Left ventricle myocardium inferior (tissue), 1 donor: ENCODE measurements at regions not wholly inside any gene's neighbourhood (a gene's known extent, or its start where the extent isn't known, plus 50 kb on each side); places are given as distances from the start of the nearest gene placed in this dataset.

Experiments used
- DNase-seq: peaks from one replicate; pipeline ENCODE4 v3.0.0-alpha.2; 2020
- H3K27ac ChIP-seq: fragments of 200-600 bp; replicated peaks from 2 replicates; pipeline ENCODE4 v1.8.0; 2021
- H3K27me3 ChIP-seq: fragments of 200-600 bp; 2 replicates; pipeline ENCODE4 v1.8.0; 2021; ENCODE audit warnings: low read depth
- H3K36me3 ChIP-seq: fragments of 200-600 bp; 2 replicates; pipeline ENCODE4 v1.8.0; 2021
- H3K4me1 ChIP-seq: fragments of 200-600 bp; 2 replicates; pipeline ENCODE4 v1.8.0; 2021
- H3K4me3 ChIP-seq: fragments of 200-600 bp; 2 replicates; pipeline ENCODE4 v1.8.0; 2021; ENCODE audit warnings: mild to moderate bottlenecking, moderate library complexity
- H3K9me3 ChIP-seq: fragments of 200-600 bp; replicated peaks from 2 replicates; pipeline ENCODE4 v1.8.0; 2021
- CTCF ChIP-seq: fragments of 200-600 bp; IDR thresholded peaks from 2 replicates; pipeline ENCODE4 v1.8.0; 2021; ENCODE audit warnings: antibody characterized with exemption, mild to moderate bottlenecking, borderline replicate concordance
- intact Hi-C: fragments of 100-400 bp; cut with micrococcal nuclease; formaldehyde crosslinking; loops from one replicate; pipeline ENCODE4 v1.11.0; 2022
- donor health status: DM: no; HTN: yes; CAD: no; lungs with severe emphysema.

- H3K9me3 ChIP-seq: peaks cover 48% of the 10 kb centered on the region
- no peaks in the 10 kb centered on the region for H3K36me3 ChIP-seq
- intact Hi-C loops: no loop called here
- no peaks in the 10 kb centered on the region for H3K27me3 ChIP-seq
- DNase-seq: no peak
- H3K4me1 ChIP-seq: no peaks in the 10 kb centered on the region
- H3K4me3 ChIP-seq: no peak overlapping the region
- no peak for TF ChIP-seq CTCF
- no peak overlapping the region for H3K27ac ChIP-seq
Observed at GRCh38 chr14:98877065-98877464, 394.9 kb downstream of the BCL11B start.

- no peak overlapping the region for H3K27ac ChIP-seq
- DNase-seq: no peak
- H3K4me3 ChIP-seq: no peak overlapping the region
- no peak for TF ChIP-seq CTCF
- H3K4me1 ChIP-seq: no peaks in the 10 kb centered on the region
- intact Hi-C loops: no loop called here
- H3K27me3 ChIP-seq: no peaks in the 10 kb centered on the region
- H3K36me3 ChIP-seq: no peaks in the 10 kb centered on the region
- H3K9me3 ChIP-seq: peaks cover 48% of the 10 kb centered on the region
Observed at GRCh38 chr14:98878282-98878681, 393.7 kb downstream of the BCL11B start.

- no peaks in the 10 kb centered on the region for H3K4me1 ChIP-seq
- no peak overlapping the region for H3K4me3 ChIP-seq
- peaks cover 10% of the 10 kb centered on the region for H3K9me3 ChIP-seq
- DNase-seq: no peak
- no peaks in the 10 kb centered on the region for H3K36me3 ChIP-seq
- no peak overlapping the region for H3K27ac ChIP-seq
- TF ChIP-seq CTCF: no peak
- H3K27me3 ChIP-seq: peaks cover 38% of the 10 kb centered on the region
- intact Hi-C loops: no loop called here
Observed at GRCh38 chr14:98886982-98887381, 385.0 kb downstream of the BCL11B start.

GRCh38 chr14:98888281-98888680 is 383.7 kb downstream of the BCL11B start:
- no peaks in the 10 kb centered on the region for H3K36me3 ChIP-seq

GRCh38 chr14:98888927-98889835 is 382.8 kb downstream of the BCL11B start:
- H3K27ac ChIP-seq: no peak overlapping the region
- DNase-seq: no peak
- peaks cover 8% of the 10 kb centered on the region for H3K9me3 ChIP-seq
- H3K4me3 ChIP-seq: no peak overlapping the region
- H3K27me3 ChIP-seq: peaks cover 51% of the 10 kb centered on the region
- intact Hi-C loops: no loop called here
- no peaks in the 10 kb centered on the region for H3K36me3 ChIP-seq
- no peaks in the 10 kb centered on the region for H3K4me1 ChIP-seq
- no peak for TF ChIP-seq CTCF

More at GRCh38 chr14:98888281-98888680, 383.7 kb downstream of the BCL11B start:
- TF ChIP-seq CTCF: no peak
- peaks cover 51% of the 10 kb centered on the region for H3K27me3 ChIP-seq
- intact Hi-C loops: no loop called here
- H3K27ac ChIP-seq: no peak overlapping the region
- no peak for DNase-seq
- H3K9me3 ChIP-seq: peaks cover 10% of the 10 kb centered on the region
- H3K4me3 ChIP-seq: no peak overlapping the region
- no peaks in the 10 kb centered on the region for H3K4me1 ChIP-seq
